ENCODE measurements at regions not wholly inside any gene's neighbourhood (a gene's known extent, or its start where the extent isn't known, plus 50 kb on each side); places are given as distances from the start of the nearest gene placed in this dataset.
A peak's percentile ranks its signal among the peaks of the same experiment; 100 is the strongest.

DNA sequence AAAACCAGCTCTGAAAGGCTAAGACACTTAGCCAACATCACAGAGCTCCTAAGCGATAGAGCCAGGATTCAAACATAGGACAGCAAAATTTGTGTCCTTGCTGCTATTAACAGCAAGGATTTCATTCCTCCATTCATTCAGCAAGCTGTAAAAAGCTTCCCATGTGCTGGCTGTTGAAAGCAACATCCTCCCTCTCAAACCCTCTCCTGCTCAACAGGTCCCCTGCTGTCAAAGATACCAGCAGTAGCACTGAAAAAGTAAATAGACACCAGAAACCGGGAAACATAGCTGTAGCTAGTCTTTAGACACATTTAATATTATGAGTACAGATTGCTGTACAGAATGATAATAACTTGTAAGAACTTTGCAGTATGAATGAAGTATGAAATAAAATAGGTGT is 52.6 kb upstream of the ADAMTSL1 start:
- 94% methylated on average over 1 of the region's 2 CpGs for WGBS
- H3K79me1 ChIP-seq (replicated peaks; ENCODE audit: low read length, poor library complexity, severe bottlenecking) = no peaks in the 10 kb centered on the region
- H3K4me3 ChIP-seq (ENCODE audit: insufficient read depth in 1 of 2, low read depth in 1 of 2, low read length in 2 of 2) = no peak overlapping the region
- H3K14ac ChIP-seq (ENCODE audit: low read length in 2 of 2) = no peak overlapping the region
- DNase-seq = no peak
- H3K27me3 ChIP-seq (ENCODE audit: control insufficient read depth in 1 of 2, insufficient read depth in 1 of 2, low read length in 2 of 2) = no peaks in the 10 kb centered on the region
- H3K4me2 ChIP-seq (ENCODE audit: low read length, poor library complexity, severe bottlenecking) = no peak overlapping the region
- H3K9ac ChIP-seq (ENCODE audit: low read length) = no peak overlapping the region
- H3K36me3 ChIP-seq (ENCODE audit: control insufficient read depth in 1 of 2, insufficient read depth in 2 of 2, low read depth in 1 of 2, low read length in 2 of 2) = no peaks in the 10 kb centered on the region
- H3K4me1 ChIP-seq (ENCODE audit: control insufficient read depth, insufficient read depth, low read depth, low read length) = no peaks in the 10 kb centered on the region
- no peak overlapping the region for H4K8ac ChIP-seq (ENCODE audit: low read length)
- no peaks in the 10 kb centered on the region for H3K9me3 ChIP-seq (ENCODE audit: control insufficient read depth, low read length)
- no peak overlapping the region for H4K91ac ChIP-seq (ENCODE audit: low read length)
- no peak overlapping the region for H3K4ac ChIP-seq (ENCODE audit: low read depth in 1 of 2, low read length in 2 of 2)
- H2BK120ac ChIP-seq (ENCODE audit: low read depth, low read length) = no peak overlapping the region
- H2AFZ ChIP-seq (ENCODE audit: low read depth, low read length) = no peak overlapping the region
- H3K18ac ChIP-seq (ENCODE audit: low read depth in 1 of 2, low read length in 2 of 2) = no peak overlapping the region
- H2AK5ac ChIP-seq (ENCODE audit: low read length, severe bottlenecking) = no peak overlapping the region
- H2BK15ac ChIP-seq (ENCODE audit: low read depth, poor library complexity, severe bottlenecking) = no peak overlapping the region
- H2BK5ac ChIP-seq (ENCODE audit: low read depth, low read length, poor library complexity, severe bottlenecking) = no peak overlapping the region
- no peak overlapping the region for H3K27ac ChIP-seq (ENCODE audit: low read length, poor library complexity, severe bottlenecking)
- H3K23ac ChIP-seq (ENCODE audit: low read length in 2 of 2) = no peak overlapping the region
- H2BK12ac ChIP-seq (ENCODE audit: low read length in 2 of 2) = no peak overlapping the region

DNA sequence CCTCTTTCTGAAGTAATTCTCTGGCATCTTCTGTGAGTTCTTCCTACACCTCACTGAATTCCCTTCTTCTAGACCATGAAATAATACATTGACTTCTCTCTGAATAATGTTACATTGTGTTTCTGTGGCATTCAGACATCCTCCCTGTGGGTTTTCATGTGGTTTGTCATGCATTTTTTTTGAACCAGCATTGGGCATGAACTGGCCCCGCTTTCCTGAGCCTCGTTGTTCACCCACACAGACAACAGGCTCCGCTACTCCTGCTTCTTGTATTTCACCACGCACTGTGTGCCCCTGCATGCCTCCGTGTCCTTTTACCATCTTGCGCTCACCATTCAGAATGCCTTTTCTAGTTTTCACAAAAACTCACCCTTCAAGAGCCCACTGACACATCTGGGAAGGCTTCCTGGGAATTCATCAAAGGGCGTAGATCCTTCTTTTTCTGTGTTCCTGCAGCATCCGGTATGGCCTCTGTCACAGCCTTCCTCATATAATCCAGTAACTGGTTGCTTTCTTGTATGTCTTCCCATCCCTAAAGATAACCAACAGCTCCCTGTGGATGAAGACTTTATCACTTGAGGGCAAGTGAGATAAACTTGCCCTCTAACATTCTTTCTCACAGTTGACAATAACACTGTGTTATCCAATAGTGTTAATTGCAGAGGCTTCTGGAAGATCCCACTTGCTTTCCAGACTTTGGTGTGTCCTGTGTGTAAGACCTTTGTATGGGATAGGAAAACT is 51.5 kb upstream of the ADAMTSL1 start:
- Histone ChIP-seq H3K36me3 (ENCODE audit: control insufficient read depth in 1 of 2, insufficient read depth in 2 of 2, low read depth in 1 of 2, low read length in 2 of 2) (no peaks in the 10 kb centered on the region), H3K14ac (ENCODE audit: low read length in 2 of 2) (no peak overlapping the region), H3K23ac (ENCODE audit: low read length in 2 of 2) (no peak overlapping the region), H2BK5ac (ENCODE audit: low read depth, low read length, poor library complexity, severe bottlenecking) (no peak overlapping the region), H4K8ac (ENCODE audit: low read length) (no peak overlapping the region), H2AK5ac (ENCODE audit: low read length, severe bottlenecking) (no peak overlapping the region), H3K4me2 (ENCODE audit: low read length, poor library complexity, severe bottlenecking) (no peak overlapping the region), H2BK12ac (ENCODE audit: low read length in 2 of 2) (no peak overlapping the region), H3K9ac (ENCODE audit: low read length) (no peak overlapping the region), H3K79me1 (replicated peaks; ENCODE audit: low read length, poor library complexity, severe bottlenecking) (no peaks in the 10 kb centered on the region), H3K4me1 (ENCODE audit: control insufficient read depth, insufficient read depth, low read depth, low read length) (no peaks in the 10 kb centered on the region), H3K4ac (ENCODE audit: low read depth in 1 of 2, low read length in 2 of 2) (no peak overlapping the region), H3K9me3 (ENCODE audit: control insufficient read depth, low read length) (no peaks in the 10 kb centered on the region), H3K4me3 (ENCODE audit: insufficient read depth in 1 of 2, low read depth in 1 of 2, low read length in 2 of 2) (no peak overlapping the region), H3K18ac (ENCODE audit: low read depth in 1 of 2, low read length in 2 of 2) (no peak overlapping the region), H3K27ac (ENCODE audit: low read length, poor library complexity, severe bottlenecking) (no peak overlapping the region), H2AFZ (ENCODE audit: low read depth, low read length) (no peak overlapping the region), H4K91ac (ENCODE audit: low read length) (no peak overlapping the region), H2BK15ac (ENCODE audit: low read depth, poor library complexity, severe bottlenecking) (no peak overlapping the region), H3K27me3 (ENCODE audit: control insufficient read depth in 1 of 2, insufficient read depth in 1 of 2, low read length in 2 of 2) (no peaks in the 10 kb centered on the region), H2BK120ac (ENCODE audit: low read depth, low read length) (no peak overlapping the region)
- WGBS = 86% methylated on average over 8 of the region's 8 CpGs
- no peak for DNase-seq

DNA sequence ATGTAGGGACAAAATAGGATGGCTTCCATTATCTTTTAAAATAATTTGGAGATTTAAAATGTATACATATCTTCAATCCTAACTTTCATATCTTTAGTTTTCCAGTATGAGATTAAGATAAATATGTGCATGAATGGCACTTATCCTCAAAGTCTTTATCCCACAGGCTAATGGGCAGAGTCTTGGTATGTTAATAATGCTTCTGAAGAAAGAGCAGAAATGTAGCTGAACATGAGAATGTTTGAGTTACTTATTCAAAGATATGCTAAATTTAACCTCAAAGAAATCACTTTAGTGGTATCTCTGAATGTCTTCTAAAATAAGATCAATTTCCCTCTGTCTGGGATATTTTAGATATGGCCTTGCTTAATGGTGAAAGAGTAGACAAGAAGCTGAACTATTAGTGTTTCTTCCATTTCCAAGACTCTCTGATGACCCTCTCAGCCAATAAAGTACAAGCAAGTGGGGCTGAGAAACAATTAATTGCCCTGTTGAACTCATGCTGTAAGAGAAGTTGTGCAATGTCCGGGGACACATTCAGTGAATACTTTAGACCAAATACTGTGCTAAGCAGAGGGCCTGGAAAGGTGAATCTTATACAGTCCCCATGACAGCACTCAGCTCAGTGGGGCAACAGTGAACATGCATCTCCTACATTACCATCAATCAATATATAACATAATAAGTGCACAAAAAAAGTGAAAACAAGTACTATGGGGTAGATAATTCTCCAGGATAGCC is 50.0 kb upstream of the ADAMTSL1 start:
- Histone ChIP-seq H3K36me3 (ENCODE audit: control insufficient read depth in 1 of 2, insufficient read depth in 2 of 2, low read depth in 1 of 2, low read length in 2 of 2) (no peaks in the 10 kb centered on the region), H3K4me1 (ENCODE audit: control insufficient read depth, insufficient read depth, low read depth, low read length) (peaks cover 4% of the 10 kb centered on the region), H3K4ac (ENCODE audit: low read depth in 1 of 2, low read length in 2 of 2) (no peak overlapping the region), H3K23ac (ENCODE audit: low read length in 2 of 2) (no peak overlapping the region), H3K18ac (ENCODE audit: low read depth in 1 of 2, low read length in 2 of 2) (no peak overlapping the region), H3K27ac (ENCODE audit: low read length, poor library complexity, severe bottlenecking) (no peak overlapping the region), H2BK120ac (ENCODE audit: low read depth, low read length) (no peak overlapping the region), H3K79me1 (replicated peaks; ENCODE audit: low read length, poor library complexity, severe bottlenecking) (no peaks in the 10 kb centered on the region), H4K91ac (ENCODE audit: low read length) (no peak overlapping the region), H2AK5ac (ENCODE audit: low read length, severe bottlenecking) (no peak overlapping the region), H4K8ac (ENCODE audit: low read length) (no peak overlapping the region), H3K4me3 (ENCODE audit: insufficient read depth in 1 of 2, low read depth in 1 of 2, low read length in 2 of 2) (no peak overlapping the region), H3K9ac (ENCODE audit: low read length) (no peak overlapping the region), H2BK12ac (ENCODE audit: low read length in 2 of 2) (no peak overlapping the region), H2AFZ (ENCODE audit: low read depth, low read length) (no peak overlapping the region), H3K9me3 (ENCODE audit: control insufficient read depth, low read length) (no peaks in the 10 kb centered on the region), H2BK5ac (ENCODE audit: low read depth, low read length, poor library complexity, severe bottlenecking) (no peak overlapping the region), H3K27me3 (ENCODE audit: control insufficient read depth in 1 of 2, insufficient read depth in 1 of 2, low read length in 2 of 2) (no peaks in the 10 kb centered on the region), H2BK15ac (ENCODE audit: low read depth, poor library complexity, severe bottlenecking) (no peak overlapping the region), H3K4me2 (ENCODE audit: low read length, poor library complexity, severe bottlenecking) (no peak overlapping the region), H3K14ac (ENCODE audit: low read length in 2 of 2) (no peak overlapping the region)
- peak; percentile 19 for DNase-seq
- WGBS = 89% methylated on average over 1 of the region's 1 CpG
